B cell (primary cell): ENCODE measurements at regions not wholly inside any gene's neighbourhood (a gene's known extent, or its start where the extent isn't known, plus 50 kb on each side); places are given as distances from the start of the nearest gene placed in this dataset.

Experiments
- CTCF ChIP-seq: fragments of 200-600 bp; IDR thresholded peaks from one replicate; pipeline ENCODE4 v1.8.0; 2022; ENCODE audit warnings: antibody characterized with exemption, mild to moderate bottlenecking
- EZH2 ChIP-seq: IDR thresholded peaks from 2 replicates; pipeline ENCODE4 v1.6.1; 2012; ENCODE audit warnings: borderline replicate concordance, low read depth, mild to moderate bottlenecking, moderate library complexity, low read length; ENCODE audit not compliant: insufficient read depth, poor library complexity, severe bottlenecking

GRCh38 chr4:154958121-154958520 is 177.0 kb downstream of the RBM46 start:
- no peak for TF ChIP-seq CTCF
- TF ChIP-seq EZH2: no peak
